Activated naive CD4-positive, alpha-beta T cell (primary cell): ENCODE measurements at regions not wholly inside any gene's neighbourhood (a gene's known extent, or its start where the extent isn't known, plus 50 kb on each side); places are given as distances from the start of the nearest gene placed in this dataset.

ENCODE experiments used
- DNase-seq, 4 experiments: peaks; one replicate each; lab custom pipeline; 2025; lab: John Stamatoyannopoulos, UW

GRCh38 chr9:96183751-96184150, 118.2 kb downstream of the HSD17B3 start:
- no peak for DNase-seq

- DNase-seq = no peak
Measured at GRCh38 chr9:96178153-96178552, 123.8 kb downstream of the HSD17B3 start.

GRCh38 chr9:96177719-96178028, 124.3 kb downstream of the HSD17B3 start:
- DNase-seq = no peak

GRCh38 chr9:96177005-96177718, 124.8 kb downstream of the HSD17B3 start:
- no peak for DNase-seq

GRCh38 chr9:96175796-96176195, 126.2 kb downstream of the HSD17B3 start:
- DNase-seq = no peak

GRCh38 chr9:96175001-96175400, 127.0 kb downstream of the HSD17B3 start:
- DNase-seq = no peak

GRCh38 chr9:96174371-96174770, 127.6 kb downstream of the HSD17B3 start:
- no peak for DNase-seq

GRCh38 chr9:96173640-96174039, 128.3 kb downstream of the HSD17B3 start:
- DNase-seq = no peak

- DNase-seq = no peak
Measured at GRCh38 chr9:96172797-96173196, 129.2 kb downstream of the HSD17B3 start.

- no peak for DNase-seq
Measured at GRCh38 chr9:96171728-96172127, 130.2 kb downstream of the HSD17B3 start.

- DNase-seq = no peak
Measured at GRCh38 chr9:96169901-96170300, 132.1 kb downstream of the HSD17B3 start.

- no peak for DNase-seq
Measured at GRCh38 chr9:96169484-96169883, 132.5 kb downstream of the HSD17B3 start.

GRCh38 chr9:96168882-96169281, 133.1 kb downstream of the HSD17B3 start:
- no peak for DNase-seq

- DNase-seq = no peak
Measured at GRCh38 chr9:96167011-96167410, 135.0 kb downstream of the HSD17B3 start.

- DNase-seq = no peak
Measured at GRCh38 chr9:96164268-96164683, 137.7 kb downstream of the HSD17B3 start.

GRCh38 chr9:96163712-96164111, 138.3 kb downstream of the HSD17B3 start:
- DNase-seq = no peak

GRCh38 chr9:96163161-96163560, 138.8 kb downstream of the HSD17B3 start:
- no peak for DNase-seq

- no peak for DNase-seq
Measured at GRCh38 chr9:96161819-96162218, 140.2 kb downstream of the HSD17B3 start.

- DNase-seq = no peak
Measured at GRCh38 chr9:96160866-96161265, 141.1 kb downstream of the HSD17B3 start.

GRCh38 chr9:96160168-96160567, 141.8 kb downstream of the HSD17B3 start:
- no peak for DNase-seq

GRCh38 chr9:96159596-96159995, 142.4 kb downstream of the HSD17B3 start:
- no peak for DNase-seq

- DNase-seq = no peak
Measured at GRCh38 chr9:96158909-96159575, 142.9 kb downstream of the HSD17B3 start.

- DNase-seq = no peak
Measured at GRCh38 chr9:96158147-96158546, 143.8 kb downstream of the HSD17B3 start.

- DNase-seq = no peak
Measured at GRCh38 chr9:96157675-96158074, 144.3 kb downstream of the HSD17B3 start.
